ENCODE measurements at regions not wholly inside any gene's neighbourhood (a gene's known extent, or its start where the extent isn't known, plus 50 kb on each side); places are given as distances from the start of the nearest gene placed in this dataset.
"Not testable (repeated sequence)": the region's sequence is repeated elsewhere in the genome, so short reads cannot be mapped to it uniquely, and the experiment has no call there.

DNA sequence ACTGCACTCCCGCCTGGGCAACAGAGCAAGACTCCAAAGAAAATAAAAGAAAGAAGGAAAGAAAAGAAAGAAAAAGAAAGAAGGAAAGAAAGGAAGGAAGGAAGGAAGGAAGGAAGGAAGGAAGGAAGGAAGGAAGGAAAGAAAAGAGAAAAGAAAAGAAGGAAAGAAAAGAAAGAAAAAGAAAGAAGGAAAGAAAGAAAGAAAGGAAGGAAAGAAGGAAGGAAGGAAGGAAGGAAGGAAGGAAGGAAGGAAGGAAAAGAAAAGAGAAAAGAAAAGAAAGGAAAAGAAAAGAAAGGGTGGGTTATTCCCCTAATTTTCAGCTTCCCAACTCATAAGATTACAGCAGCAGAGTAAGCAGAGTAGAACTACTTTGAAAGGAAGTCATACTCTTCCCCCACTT, 64.4 kb downstream of the TMEM200C start:
- not testable (repeated sequence) for H3K27ac ChIP-seq; DNase-seq (ENCODE audit: low read depth, low spot score)

DNA sequence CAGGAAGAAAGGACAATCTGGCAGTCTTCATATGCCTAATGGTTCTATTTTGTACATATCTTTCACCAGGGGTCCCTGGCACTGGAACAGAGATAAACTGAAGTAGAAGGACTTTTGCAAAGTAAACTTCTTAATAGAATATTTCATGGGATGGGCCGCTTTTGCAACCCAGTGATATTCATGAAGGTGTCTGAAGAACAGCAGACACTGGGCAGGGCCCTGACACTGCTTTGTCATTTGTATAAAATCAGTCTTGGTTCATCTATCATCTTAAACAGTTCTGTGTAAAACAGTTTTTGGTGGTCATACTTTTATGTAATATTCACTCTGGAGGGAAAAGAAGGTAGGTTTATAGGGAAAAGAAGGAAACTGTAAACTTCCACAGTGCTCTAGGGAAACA, 66.4 kb downstream of the TMEM200C start:
- no peak for DNase-seq (ENCODE audit: low read depth, low spot score)
- H3K27ac ChIP-seq = no peak overlapping the region

DNA sequence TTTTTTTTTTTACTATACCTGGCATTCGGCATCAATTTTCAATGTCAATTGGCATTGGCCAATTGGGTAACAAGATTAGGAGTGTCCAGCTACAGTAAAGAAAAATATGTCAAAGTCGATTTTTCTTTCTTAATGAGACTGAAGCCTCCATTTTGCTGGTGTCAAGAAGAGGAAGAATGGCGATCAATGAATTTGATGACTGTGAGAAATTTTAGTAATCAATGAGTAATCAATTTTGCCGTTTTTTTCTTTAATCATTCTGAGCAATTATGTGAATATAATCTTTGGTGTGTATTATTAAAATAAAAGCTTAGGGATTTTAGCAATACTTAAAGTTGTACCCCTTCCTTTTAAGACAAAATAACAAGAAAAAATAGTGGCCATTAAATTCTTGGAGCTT, 69.7 kb downstream of the TMEM200C start:
- no peak overlapping the region for H3K27ac ChIP-seq
- DNase-seq (ENCODE audit: low read depth, low spot score) = no peak

DNA sequence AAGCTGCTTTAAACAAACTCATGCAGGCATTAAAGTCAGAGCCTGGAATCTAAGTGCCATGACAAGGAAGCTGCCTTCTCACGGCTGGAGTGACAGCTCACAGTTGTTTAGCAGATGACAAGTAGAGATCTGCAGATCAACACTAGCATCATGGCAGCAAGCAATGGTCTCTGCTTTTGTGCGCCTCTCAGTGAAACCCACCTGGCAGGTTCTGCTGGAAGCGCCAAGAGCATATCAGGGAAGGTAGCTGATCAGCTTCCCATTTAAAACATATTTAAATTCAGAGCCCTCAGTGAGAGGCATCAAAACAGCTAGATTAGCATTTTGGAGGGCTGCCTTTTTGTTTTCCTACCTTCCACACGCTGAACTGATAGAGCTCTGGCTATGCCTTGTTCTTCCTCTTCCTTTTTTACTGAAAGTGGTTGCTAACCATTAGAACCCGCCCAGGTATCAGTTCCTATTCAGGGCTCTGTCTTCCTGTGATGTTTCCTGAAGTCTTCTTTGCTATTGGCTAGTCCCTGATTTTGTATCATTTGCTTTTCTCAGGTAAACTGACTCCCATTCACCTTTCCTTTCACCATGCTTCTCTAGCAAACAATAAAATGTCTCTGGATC, 70.8 kb downstream of the TMEM200C start:
- no peak for DNase-seq (ENCODE audit: low read depth, low spot score)
- H3K27ac ChIP-seq = no peak overlapping the region

DNA sequence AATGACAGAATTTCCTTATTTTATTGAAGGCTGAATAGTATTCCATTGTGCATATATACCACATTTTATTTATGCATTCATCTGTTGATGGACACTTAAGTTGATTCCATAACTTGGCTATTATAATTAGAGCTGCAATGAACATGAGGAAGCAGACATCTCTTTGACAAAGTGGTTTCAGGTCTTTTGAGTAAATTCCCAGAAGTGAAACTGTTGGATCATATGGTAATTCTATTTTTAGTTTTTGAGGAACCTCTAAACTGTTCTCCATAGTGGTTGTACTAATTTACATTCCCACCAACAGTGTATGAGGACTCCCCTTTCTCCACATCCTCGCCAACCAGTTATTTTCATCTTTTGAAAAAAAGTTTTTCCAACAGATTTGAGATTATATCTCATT, 77.5 kb downstream of the TMEM200C start:
- no peak overlapping the region for H3K27ac ChIP-seq
- DNase-seq (ENCODE audit: low read depth, low spot score) = no peak

DNA sequence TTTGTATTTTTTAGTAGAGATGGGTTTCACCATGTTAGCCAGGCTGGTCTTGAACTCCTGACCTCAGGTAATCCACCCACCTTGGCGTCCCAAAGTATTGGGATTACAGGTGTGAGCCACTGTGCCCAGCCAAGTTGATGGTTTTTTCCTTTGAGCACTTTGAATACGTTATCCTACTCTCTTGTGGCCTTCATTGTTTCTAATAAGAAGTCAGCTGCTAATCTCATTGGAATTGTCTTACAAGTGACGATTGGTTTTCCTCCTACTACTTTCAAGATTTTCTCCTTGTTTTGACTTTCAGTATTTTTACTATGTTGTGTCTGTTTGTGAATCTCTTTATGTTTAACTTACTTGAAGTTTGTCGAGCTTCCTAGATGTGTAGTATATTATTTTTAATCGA, 88.5 kb downstream of the TMEM200C start:
- no peak for DNase-seq (ENCODE audit: low read depth, low spot score)
- no peak overlapping the region for H3K27ac ChIP-seq

DNA sequence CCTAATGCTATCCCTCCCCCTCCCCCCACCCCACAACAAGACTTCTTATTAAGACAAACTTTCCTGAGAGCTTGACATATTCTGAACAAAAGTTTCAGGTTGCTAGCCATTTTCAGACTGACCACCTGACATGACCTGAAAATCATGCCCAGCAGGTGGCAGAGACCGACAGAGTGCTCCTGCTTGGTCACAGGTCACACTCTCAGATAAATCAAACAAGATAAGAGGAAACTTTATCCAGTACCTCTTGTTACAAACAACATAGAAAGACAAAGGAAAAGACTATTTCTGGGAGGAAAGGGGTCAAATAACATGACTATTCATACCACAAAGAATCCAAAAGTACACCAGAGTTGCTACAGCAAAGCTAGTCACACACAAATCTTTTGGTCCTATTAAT, 107.4 kb downstream of the TMEM200C start:
- DNase-seq (ENCODE audit: low read depth, low spot score) = no peak
- no peak overlapping the region for H3K27ac ChIP-seq

DNA sequence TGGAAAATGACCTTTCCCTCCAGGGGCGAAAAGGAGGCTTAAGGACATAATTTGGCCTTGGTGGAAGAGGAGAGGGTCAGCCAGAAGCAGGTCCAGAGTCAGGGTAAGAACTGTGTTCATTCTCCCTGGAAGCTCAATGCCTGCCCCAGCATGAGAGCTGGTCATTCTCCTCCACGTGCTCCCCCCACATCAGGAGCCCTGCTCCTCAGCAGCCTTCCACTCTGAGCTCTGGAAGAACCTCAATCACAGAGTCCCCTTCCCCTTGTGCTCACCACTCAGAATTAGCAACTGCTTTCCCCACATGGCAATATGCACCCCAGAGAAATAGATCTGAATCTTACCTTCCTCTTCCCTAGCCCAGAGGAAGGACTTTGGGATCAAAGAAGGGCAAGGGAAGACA, 115.4 kb downstream of the TMEM200C start:
- no peak overlapping the region for H3K27ac ChIP-seq
- no peak for DNase-seq (ENCODE audit: low read depth, low spot score)

DNA sequence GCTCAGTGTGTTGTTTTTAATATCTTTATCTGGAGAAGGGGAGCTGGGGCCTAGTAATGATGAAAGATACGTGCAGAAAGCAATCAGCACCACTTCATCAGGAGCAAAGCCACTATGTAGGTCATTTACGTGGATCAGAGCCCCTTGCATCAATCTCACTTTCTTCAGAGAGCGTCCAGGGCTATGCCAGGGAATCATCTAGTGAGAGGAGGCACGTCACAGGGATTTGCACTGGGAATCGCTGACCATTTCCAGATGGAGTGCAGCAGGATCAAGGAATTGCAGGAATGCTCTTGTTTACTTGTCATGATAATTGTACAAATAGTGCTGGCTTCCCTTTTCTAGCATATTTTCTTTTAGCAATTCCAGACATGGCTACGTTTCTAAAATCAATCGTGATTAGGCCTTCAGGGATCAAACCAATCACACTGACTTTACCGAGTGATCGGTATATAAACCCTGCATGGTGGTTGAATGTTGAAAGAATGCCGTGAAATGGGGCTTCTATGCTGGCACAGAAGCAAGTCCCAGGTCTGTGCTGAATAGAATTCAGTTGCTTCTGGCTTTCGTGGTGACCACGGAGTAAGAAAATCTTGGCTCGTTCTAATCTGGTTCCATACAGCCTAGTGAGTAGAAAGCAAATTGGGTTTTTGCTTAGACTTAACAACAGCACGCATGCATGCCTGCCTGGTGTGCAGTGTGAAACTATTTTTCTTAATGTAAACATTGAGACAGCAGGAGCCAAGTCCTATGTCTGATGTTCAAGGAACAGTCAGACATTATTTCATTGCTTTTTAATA, 122.8 kb downstream of the TMEM200C start:
- H3K27ac ChIP-seq = no peak overlapping the region
- DNase-seq (ENCODE audit: low read depth, low spot score) = no peak

DNA sequence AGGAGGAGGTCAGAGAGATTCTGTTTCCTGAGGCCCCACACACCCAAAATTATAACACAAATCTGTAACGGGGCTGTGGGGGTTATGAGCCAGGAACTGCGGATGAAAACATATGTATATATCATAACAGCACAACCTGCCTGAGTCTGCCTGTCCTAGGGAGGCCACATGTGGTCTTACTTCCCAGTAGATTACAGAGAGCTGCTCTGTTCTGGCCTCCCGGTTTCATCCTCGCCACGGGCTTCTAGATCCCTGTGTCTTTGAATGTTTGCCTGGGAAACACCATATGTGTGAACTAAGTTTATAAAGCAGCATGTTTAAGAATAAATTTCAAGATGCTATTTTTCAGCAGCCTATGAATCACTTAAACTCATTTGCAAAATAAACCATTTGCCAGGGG, 124.0 kb downstream of the TMEM200C start:
- DNase-seq (ENCODE audit: low read depth, low spot score) = no peak
- H3K27ac ChIP-seq = no peak overlapping the region

DNA sequence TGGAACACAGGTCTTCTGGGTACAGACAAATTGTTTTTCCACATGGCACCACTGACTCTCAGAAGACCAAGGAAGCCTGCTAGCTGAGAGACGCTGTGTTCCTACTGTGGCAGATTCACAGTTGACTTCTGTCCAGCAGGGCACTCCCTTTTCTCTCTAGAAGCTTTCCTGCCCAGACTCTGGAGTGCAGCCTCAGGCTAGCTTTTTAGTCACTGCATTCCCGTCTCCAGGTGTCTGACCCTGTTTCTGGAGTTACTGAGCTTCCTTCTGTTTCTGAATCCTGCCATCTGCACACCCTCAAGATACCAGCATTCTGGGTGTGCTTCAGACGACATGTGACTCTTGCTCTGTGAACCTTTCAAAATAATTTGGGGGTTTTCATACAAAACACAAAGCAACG, 125.1 kb downstream of the TMEM200C start:
- DNase-seq (ENCODE audit: low read depth, low spot score) = no peak
- H3K27ac ChIP-seq = no peak overlapping the region

DNA sequence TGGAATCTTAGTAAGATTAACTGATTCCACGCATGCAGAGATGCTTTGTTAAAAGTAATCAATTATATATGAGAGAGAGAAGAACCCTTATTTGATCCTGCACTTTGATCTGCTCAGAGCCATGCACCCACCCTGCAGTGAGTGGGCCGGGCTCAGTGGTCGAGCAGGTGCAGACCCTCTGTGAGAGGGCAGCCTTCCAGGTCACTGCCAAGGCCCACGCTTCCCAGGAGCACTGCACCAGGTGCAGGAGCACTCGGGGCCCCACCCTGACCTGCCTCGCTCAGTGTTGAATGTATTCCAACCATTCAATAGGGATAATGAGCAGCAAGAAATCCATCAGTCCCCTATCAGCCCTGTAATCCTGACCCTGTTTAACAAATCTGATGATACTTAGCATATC, 126.9 kb downstream of the TMEM200C start:
- H3K27ac ChIP-seq = no peak overlapping the region
- DNase-seq (ENCODE audit: low read depth, low spot score) = no peak

DNA sequence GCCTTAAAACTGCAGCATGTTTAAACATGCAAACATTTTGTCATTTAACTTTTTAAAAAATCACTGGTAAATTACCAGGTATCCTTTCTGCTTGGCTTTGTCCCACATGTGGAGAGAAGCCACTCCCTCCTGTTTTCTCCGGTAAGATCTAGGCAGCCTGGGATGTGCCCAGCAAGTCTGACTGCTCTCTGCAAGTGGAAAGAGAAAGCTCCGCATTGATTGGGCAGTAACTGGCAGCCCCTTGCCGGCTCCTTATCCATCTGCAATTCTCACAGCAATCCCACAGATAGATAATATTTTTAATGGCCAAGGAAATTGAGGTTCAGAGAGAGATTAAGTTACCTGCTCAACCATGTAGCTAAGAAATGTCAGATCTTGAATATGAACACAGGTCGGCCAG, 136.1 kb downstream of the TMEM200C start:
- DNase-seq (ENCODE audit: low read depth, low spot score) = no peak
- H3K27ac ChIP-seq = no peak overlapping the region

DNA sequence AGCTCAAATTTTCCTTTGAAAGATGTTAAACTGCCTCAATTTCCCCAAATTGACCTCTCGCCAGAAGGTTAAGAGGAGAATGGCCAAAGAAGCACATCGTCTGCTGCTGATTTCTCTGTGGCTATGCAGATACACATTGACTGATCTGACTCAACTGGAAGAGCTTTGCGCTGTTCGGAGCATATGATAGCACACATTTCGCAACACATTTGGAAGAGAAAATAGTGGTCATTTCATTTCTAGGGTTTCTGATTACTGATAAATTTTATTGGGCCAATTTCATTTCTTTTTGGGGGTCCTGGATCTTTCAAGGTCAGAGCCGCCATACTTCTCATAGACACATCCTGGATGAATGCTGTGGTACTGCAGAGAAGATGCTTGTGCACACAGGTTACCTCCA, 138.5 kb downstream of the TMEM200C start:
- H3K27ac ChIP-seq = no peak overlapping the region
- no peak for DNase-seq (ENCODE audit: low read depth, low spot score)

DNA sequence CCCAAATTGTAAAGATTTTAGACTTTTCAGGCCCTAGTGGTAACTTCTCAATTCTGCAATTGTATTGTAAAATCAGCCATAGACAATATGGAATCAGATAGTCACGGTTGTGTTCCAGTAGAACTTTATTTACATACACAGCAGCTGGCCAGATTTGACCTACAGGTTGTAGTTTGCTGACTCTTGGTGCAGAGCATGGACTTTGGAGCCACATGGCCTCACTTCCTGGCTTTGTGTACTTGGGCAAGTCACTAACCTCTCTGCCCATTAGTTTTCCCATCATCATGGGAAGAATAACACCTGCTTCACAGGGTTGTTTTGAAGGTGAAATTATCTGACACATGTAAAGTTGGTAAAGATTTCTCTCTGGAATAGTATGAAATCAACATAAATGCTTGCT, 147.6 kb downstream of the TMEM200C start:
- H3K27ac ChIP-seq = no peak overlapping the region
- no peak for DNase-seq (ENCODE audit: low read depth, low spot score)

DNA sequence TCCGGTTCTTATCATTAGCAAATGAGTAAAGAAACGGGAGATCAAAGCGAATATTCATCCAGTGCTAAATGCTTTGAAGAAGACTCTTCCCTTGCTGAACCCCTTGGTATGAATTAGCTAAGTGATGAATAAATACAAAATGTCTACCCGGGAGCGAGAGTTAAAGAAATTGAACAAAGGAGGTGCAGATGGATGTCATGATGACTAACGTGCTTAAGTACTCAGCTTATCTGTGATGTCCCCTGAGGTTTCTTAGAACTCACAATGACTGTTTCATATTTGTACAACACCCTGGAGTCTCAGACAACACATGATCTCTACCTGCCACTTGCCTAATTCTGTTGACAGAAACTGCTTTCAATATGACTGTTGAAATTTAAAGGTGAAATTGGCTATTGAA, 148.5 kb downstream of the TMEM200C start:
- H3K27ac ChIP-seq = no peak overlapping the region
- no peak for DNase-seq (ENCODE audit: low read depth, low spot score)

DNA sequence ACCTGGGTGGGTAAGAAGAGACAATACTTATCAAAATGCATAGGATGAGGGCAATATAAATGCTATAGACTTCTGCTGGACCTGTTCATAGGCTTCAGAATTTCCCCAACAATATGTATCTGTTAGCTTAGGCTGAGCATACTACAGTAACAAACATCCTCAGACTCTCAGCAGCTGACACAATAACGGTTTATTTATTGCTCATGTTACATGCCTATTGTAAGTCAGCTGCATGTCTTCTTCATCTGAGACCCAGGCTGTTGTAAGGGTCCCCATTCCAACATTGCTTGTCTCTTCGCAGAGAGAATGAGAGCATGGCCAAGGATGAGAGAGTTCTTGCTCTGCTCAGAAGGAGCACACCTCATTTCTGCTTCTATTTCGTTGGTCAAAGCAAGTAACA, 150.7 kb downstream of the TMEM200C start:
- no peak for DNase-seq (ENCODE audit: low read depth, low spot score)
- H3K27ac ChIP-seq = no peak overlapping the region

DNA sequence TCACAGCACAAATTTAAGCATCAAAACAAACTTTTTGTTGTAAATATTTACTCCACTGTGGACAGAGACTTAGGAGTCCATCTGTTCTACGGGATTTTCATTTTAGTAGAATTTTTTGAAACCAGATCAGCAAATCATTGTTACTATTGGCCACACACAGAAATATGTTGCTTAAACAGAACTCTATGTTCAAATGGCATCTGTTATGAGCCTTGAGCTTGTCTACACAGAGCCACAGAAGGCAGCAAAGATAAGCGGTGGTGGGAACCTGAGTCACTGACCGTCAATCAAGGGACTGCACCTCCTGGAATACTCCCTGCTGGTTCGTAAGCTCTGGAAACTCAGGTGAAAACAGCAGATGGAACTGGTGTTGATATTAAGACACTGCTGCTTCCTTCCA, 156.8 kb downstream of the TMEM200C start:
- DNase-seq (ENCODE audit: low read depth, low spot score) = no peak
- H3K27ac ChIP-seq = no peak overlapping the region

DNA sequence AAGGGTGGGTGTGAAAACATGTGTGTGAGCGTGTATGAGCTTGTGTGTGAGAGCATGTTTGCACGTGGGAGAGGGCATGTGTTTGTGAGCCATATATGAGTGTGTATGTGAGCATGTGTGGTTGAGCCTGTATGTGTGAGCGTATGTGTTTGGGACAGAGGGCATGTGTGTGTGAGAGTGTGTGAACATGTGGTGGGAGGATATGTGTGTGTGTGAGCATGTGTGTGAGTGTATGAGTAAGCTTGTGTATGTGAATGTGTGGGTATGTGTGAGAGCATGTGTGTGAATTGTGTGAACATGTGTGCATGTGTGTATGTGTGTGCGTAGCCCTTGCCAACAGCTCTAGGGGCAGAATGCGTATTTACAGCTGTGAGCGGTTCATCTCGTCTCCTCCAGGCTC, 163.0 kb downstream of the TMEM200C start:
- no peak for DNase-seq (ENCODE audit: low read depth, low spot score)
- H3K27ac ChIP-seq = no peak overlapping the region

DNA sequence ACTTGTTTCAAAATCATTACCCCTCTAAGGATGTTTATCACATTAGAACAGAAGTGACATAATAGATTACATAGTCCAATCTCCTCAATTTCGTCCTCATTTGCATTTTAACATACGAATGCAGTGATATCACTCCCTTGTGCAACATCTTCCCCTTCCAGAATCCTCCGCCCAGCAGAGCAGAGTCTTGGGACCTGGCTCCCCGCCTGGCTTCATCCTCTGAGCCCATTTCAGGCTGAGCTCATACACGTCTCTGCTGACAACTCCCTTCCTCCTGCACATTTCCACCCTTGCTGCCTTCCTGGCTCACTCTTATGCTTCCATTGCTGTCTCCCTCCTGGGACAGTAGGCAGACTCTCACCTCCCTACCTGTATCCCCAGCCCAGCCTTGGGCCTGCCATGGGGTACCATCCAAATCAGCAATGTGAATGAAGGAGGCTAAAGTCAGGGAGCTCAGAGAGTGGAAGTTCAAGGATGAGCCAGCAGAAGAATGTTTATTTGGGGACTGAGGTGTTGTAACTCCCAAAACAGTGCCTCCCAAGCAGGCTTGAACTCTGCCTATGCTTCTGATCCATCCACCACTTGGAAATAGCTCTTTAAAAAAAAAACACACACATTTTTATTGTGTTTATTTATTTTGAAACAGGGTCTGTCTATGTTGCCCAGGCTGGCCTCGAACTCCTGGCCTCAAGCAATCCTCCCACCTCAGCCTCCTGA, 165.2 kb downstream of the TMEM200C start:
- H3K27ac ChIP-seq = no peak overlapping the region
- no peak for DNase-seq (ENCODE audit: low read depth, low spot score)

DNA sequence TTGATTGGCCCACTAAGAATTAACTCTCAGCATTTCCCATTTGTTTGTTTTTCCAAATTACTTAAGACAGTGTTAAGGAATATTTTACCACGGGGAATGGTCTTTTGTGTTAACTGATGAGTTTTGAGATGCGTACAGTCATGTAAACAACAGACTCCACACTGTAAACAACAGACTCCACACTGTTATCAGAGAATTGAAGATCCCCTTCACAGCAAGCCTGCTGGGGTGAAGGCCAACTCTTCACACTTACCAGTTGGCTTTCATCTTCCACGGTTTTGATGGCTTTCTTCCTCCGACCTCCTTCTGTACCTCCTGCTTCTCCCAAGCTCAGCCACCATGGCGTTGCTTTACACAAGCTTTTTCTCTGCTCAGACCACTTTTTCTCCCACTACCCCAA, 166.8 kb downstream of the TMEM200C start:
- no peak overlapping the region for H3K27ac ChIP-seq
- DNase-seq (ENCODE audit: low read depth, low spot score) = no peak

DNA sequence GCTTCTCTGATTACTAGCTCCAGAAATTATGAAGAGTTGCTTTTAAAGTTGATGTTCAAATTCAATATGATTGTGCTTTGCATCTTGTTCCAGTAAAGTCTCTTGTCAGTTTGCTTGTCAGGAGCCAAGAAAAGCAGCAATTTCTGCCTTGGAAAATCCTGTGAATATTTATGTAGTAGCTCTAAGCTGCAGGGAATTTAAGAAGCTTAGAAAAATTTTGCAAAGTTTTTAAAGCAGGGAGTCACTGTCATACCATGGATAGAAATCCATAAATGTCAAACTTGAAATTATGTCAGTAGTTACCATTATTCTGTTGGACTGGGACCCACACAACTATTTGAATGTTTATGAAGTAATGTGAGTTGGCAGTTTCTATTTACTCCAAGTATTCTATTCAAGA, 169.3 kb downstream of the TMEM200C start:
- DNase-seq (ENCODE audit: low read depth, low spot score) = no peak
- H3K27ac ChIP-seq = no peak overlapping the region

Data from epithelial cell of prostate (primary cell).